ENCODE measurements at regions not wholly inside any gene's neighbourhood (a gene's known extent, or its start where the extent isn't known, plus 50 kb on each side); places are given as distances from the start of the nearest gene placed in this dataset.
A peak's percentile ranks its signal among the peaks of the same experiment; 100 is the strongest.

DNA sequence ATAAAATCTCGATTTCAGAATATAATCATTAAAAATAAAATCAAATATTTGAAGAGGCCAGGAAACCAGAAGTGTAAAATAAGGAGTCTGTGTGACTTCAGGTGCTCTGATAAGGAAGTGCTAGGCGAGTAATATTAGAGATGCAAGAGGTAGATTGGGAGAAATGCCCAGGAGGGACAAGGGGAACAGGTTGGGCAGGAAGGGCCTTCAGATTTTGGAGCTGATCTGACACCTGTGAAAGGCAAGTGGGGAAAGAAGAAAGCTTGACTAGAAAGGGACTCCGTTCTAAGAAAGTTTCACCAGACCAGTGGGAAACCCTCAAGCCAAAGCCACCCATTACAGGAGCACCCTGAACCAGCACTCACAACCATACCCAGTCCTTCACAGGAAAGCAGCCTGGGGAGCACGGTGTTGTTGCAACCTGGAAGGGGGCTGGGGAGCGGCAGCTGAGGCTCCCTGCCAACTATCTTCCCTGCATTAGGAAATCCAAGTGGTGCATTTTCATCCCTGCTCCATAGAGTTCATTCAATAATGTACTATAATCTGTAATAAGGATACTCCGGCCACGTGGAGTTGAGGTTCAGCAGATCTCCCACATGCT lies 57.5 kb upstream of the GREB1L start:
- intact Hi-C loops (cut with micrococcal nuclease), result no loop called here
- Histone ChIP-seq H3K4me3 (no peak overlapping the region), H3K36me3 (no peaks in the 10 kb centered on the region), H3K4me1 (no peaks in the 10 kb centered on the region), H3K27me3 (ENCODE audit: low read depth) (no peaks in the 10 kb centered on the region), H3K27ac (replicated peaks) (no peak overlapping the region), H3K9me3 (replicated peaks) (no peaks in the 10 kb centered on the region)
- TF ChIP-seq, protein P1, sequence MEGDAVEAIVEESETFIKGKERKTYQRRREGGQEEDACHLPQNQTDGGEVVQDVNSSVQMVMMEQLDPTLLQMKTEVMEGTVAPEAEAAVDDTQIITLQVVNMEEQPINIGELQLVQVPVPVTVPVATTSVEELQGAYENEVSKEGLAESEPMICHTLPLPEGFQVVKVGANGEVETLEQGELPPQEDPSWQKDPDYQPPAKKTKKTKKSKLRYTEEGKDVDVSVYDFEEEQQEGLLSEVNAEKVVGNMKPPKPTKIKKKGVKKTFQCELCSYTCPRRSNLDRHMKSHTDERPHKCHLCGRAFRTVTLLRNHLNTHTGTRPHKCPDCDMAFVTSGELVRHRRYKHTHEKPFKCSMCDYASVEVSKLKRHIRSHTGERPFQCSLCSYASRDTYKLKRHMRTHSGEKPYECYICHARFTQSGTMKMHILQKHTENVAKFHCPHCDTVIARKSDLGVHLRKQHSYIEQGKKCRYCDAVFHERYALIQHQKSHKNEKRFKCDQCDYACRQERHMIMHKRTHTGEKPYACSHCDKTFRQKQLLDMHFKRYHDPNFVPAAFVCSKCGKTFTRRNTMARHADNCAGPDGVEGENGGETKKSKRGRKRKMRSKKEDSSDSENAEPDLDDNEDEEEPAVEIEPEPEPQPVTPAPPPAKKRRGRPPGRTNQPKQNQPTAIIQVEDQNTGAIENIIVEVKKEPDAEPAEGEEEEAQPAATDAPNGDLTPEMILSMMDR (IDR thresholded peaks at IDR 0.05; ENCODE audit: borderline replicate concordance), result no peak
- no peak for DNase-seq

DNA sequence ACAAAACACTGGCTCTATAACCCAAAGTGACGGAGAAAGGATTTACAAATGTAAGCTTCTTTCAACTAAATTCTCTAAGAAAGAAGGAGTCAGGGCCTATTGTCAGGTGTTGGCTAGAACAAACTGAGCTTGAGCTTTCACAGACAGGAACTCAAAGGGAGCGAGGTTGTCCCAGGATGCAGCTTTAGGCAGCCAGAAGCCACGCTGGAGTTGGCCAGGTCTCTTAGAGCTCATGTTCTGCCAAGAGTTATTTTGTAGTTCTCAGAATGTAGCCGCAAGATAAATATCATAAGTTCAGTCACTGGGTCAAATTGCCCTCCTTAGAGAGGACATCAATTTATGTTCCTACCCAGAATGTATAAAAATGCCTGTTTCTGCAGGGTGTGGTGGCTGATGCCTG lies 54.1 kb upstream of the GREB1L start:
- Histone ChIP-seq H3K27me3 (ENCODE audit: low read depth) (no peaks in the 10 kb centered on the region), H3K4me3 (no peak overlapping the region), H3K9me3 (replicated peaks) (no peaks in the 10 kb centered on the region), H3K36me3 (no peaks in the 10 kb centered on the region), H3K4me1 (no peaks in the 10 kb centered on the region), H3K27ac (replicated peaks) (no peak overlapping the region)
- intact Hi-C loops (cut with micrococcal nuclease), result no loop called here
- no peak for DNase-seq
- TF ChIP-seq, protein P1 (IDR thresholded peaks at IDR 0.05; ENCODE audit: borderline replicate concordance), result no peak

DNA sequence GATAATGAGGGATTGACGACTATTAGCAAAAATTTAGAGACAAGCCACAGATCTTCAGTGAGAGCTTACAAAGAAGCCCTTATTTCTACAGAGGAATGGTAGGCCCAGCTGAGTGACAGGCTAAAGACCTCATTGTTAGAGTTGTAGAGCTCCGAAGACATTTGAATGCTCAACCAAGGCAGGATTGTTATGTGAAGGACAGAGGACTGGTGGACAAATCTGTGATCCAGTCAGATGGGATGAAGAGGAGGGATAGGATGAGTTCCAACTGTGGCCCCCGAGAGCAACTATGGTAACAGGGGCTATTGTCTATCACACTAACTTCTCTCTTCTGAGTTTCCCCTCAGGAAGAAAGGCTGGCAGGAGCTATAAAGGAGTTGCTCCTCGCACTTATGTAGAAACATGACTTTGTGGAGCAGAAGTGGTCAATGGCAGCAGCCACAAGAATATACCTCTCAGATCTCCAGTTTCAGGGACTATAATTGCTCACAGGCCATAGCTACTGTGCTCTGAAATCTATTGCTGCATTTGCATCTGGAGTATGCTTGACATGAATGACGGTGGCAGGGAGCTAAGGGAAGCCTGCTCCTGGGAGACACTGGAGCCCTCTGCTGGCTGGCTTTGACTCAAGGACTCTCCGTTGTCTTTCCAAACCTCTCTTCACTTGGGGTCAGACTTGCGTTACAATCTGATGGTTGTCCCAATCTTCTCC lies 50.3 kb upstream of the GREB1L start:
- TF ChIP-seq, protein P1 (IDR thresholded peaks at IDR 0.05; ENCODE audit: borderline replicate concordance), result peak; percentile 65
- intact Hi-C loops (cut with micrococcal nuclease), result loop anchor here (5.0 kb wide), 1 partner anchor 251 kb away; no protein-coding TSS in a partner anchor
- H3K9me3 ChIP-seq (replicated peaks), result no peaks in the 10 kb centered on the region
- H3K27ac ChIP-seq (replicated peaks), result no peak overlapping the region
- H3K27me3 ChIP-seq (ENCODE audit: low read depth), result no peaks in the 10 kb centered on the region
- no peak overlapping the region for H3K4me3 ChIP-seq
- peak; percentile 36 for DNase-seq
- H3K4me1 ChIP-seq, result no peaks in the 10 kb centered on the region
- H3K36me3 ChIP-seq, result no peaks in the 10 kb centered on the region
